ENCODE measurements at regions not wholly inside any gene's neighbourhood (a gene's known extent, or its start where the extent isn't known, plus 50 kb on each side); places are given as distances from the start of the nearest gene placed in this dataset.

DNA sequence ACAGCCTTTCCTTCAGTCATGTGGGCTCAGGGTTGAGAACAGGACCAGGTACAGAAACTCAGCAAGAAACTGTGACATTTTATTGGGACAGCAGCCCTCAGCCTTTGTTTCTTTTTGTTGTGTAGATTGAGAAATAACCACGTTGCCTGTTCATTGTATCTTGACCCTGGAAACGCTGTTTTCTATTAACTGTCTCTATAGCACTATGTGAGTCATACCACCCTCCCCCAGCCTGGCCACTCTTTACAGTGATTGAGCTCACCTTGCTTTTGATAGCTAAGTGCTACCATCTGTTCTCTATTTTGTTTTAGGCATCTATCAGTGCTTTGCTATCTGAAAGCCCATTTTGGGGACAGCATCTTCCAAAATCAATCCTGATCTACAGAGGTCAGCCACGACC, 127.9 kb downstream of the CD47 start:
- Mint-ChIP-seq H3K27ac (no peak overlapping the region), H3K4me1 (ENCODE audit: low read depth in 2 of 2) (peaks cover 5% of the 10 kb centered on the region in 2 donors), H3K4me3 (no peak overlapping the region), H3K9me3 (no peaks in the 10 kb centered on the region), H3K27me3 (no peaks in the 10 kb centered on the region), H3K36me3 (ENCODE audit: insufficient read depth) (no peaks in the 10 kb centered on the region)
- no peak for DNase-seq
- no peak for ATAC-seq (replicated peaks)

DNA sequence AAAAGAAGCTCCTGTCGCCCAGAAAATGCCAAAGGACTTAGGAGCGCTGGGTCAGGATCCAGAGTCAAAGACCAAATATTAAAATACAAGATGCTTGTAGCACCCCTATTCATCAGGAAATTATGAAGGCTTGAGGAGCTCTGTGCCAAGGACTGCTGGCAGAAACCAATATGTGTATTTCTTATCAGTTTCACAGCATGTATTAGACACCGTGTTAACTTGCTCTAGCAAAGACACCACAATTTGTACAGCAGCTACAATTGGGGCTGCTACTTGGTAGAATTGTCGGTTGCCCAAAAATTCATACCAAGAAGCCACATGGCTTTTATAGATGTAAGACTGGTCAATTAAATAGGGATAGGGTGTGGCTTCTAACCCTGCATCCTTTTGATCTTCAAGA, 128.8 kb downstream of the CD47 start:
- Mint-ChIP-seq H3K4me1 (ENCODE audit: low read depth in 2 of 2) (peaks cover 5% of the 10 kb centered on the region in 2 donors), H3K9me3 (no peaks in the 10 kb centered on the region), H3K36me3 (ENCODE audit: insufficient read depth) (no peaks in the 10 kb centered on the region), H3K27me3 (no peaks in the 10 kb centered on the region), H3K4me3 (no peak overlapping the region), H3K27ac (no peak overlapping the region)
- DNase-seq (no peak), ATAC-seq (replicated peaks) (no peak)

DNA sequence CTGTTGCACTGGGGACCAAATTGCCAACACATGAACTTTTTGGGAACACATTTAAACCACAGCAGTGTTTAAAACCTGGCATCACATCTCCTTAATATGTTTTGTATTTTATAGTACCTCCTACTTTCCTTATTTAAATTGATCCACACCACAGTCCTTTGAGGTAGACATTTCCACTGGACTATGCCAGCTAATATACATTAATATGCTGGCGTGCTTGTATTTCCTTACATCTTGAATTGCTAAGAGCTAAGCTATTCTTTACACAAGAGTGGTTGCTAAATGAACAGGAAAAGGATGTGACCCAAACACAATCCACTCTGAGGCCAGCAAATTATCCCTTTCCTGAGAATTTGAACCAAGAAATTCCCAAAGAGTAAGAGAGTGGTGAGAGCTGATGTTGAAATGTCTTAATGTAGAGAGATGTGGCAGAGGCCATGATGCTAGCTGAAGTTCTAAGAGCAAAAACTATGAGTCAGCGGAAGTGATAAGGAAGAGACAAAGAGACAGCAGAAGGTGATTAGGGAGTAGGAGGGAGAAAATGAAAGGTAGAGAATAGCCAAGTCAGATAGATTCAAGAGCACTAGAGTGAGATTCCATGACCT, 131.2 kb downstream of the CD47 start:
- Mint-ChIP-seq H3K9me3 (no peaks in the 10 kb centered on the region), H3K36me3 (ENCODE audit: insufficient read depth) (no peaks in the 10 kb centered on the region), H3K4me1 (ENCODE audit: low read depth in 2 of 2) (peaks cover 7 to 14% of the 10 kb centered on the region in 2 donors), H3K27ac (no peak overlapping the region), H3K4me3 (no peak overlapping the region), H3K27me3 (no peaks in the 10 kb centered on the region)
- ATAC-seq (replicated peaks) (no peak), DNase-seq (no peak)

DNA sequence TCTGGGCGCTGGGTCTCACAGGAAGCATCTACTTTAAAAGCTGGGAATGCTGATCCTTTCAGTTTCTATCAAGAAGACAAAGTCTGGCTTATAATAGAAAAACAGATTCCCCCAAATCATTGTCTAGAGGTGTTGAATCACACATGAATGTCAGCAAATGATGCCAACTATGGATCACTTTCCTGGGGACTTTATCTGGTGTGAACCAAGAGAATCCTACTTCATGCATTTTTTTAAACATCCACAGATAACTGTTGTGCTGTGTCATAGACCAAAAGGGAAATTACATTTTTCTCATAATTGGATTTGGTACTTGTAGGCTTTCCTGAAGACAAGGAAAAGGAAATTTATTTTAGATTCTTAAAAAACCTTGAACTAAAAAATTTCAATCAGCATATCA, 132.7 kb downstream of the CD47 start:
- H3K36me3 Mint-ChIP-seq (ENCODE audit: insufficient read depth): no peaks in the 10 kb centered on the region
- no peak overlapping the region for H3K27ac Mint-ChIP-seq
- no peaks in the 10 kb centered on the region for H3K9me3 Mint-ChIP-seq
- ATAC-seq (replicated peaks): no peak
- peaks cover 17 to 28% of the 10 kb centered on the region in 2 donors for H3K4me1 Mint-ChIP-seq (ENCODE audit: low read depth in 2 of 2)
- DNase-seq: no peak
- H3K4me3 Mint-ChIP-seq: no peak overlapping the region
- H3K27me3 Mint-ChIP-seq: no peaks in the 10 kb centered on the region

DNA sequence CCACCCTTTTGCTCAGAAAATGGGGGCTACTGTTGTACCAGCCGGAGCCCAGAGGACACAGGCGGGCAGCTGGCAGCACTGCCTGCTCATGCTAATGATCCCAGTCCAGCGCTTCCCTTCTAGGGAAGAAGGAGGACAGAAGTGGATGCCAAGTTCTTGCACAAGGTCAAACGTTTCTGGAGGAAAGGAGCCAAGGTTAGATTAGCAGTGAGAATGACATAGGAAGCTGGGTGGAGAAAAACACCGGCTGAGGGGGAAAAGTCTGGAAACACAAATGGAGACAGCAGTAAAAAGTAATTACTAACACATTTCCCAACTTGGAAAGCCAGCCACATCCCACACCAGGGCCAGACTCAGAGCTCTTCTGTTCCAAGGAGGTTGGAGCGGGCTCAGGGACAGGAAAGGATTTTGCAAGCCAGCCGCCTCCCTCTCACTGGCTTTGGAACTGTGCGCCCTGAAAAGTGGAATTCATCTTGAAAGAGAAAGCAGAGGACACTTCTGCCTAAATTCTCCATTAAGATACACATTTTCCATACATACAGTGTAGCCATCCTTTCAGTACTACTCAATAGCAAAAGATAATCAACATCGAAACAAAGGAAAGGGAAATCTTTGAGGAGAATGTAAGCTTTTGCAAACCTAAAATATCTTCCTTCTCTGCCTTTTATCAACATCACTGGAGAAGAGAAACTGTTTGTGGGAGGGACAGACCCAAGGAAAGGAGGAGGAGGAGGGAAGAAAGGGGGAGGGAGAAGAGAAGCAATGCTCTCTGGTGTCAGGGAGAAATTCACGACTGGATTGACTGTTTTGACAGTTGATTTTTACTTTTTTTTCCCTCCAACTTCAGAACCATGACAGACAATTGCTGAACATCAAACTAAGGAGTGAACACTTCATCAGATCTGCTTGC, 133.6 kb downstream of the CD47 start:
- Mint-ChIP-seq H3K4me3 (no peak overlapping the region), H3K36me3 (ENCODE audit: insufficient read depth) (no peaks in the 10 kb centered on the region), H3K4me1 (ENCODE audit: low read depth in 2 of 2) (peaks cover 19 to 30% of the 10 kb centered on the region in 2 donors), H3K27me3 (no peaks in the 10 kb centered on the region), H3K9me3 (no peaks in the 10 kb centered on the region), H3K27ac (no peak overlapping the region)
- ATAC-seq (replicated peaks) (no peak), DNase-seq (no peak)

DNA sequence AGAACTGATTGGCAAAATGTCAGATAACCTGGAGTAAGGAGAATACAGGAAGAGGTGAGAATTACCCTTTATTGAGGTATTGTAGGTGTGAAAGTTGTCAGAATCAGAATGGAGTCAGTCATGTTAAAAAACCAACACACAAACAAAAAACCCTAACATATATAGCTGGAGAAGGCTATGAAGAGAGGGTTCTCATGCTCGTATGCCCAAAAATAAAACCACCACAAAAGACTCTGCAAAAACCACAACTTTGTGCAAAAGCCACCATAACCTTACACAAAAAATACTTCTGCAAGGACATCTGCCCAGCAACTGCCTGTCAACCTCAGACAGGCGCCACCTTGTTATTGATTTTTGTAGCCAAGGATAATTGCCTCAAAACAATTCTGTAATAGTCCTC, 136.0 kb downstream of the CD47 start:
- H3K4me3 Mint-ChIP-seq: no peak overlapping the region

DNA sequence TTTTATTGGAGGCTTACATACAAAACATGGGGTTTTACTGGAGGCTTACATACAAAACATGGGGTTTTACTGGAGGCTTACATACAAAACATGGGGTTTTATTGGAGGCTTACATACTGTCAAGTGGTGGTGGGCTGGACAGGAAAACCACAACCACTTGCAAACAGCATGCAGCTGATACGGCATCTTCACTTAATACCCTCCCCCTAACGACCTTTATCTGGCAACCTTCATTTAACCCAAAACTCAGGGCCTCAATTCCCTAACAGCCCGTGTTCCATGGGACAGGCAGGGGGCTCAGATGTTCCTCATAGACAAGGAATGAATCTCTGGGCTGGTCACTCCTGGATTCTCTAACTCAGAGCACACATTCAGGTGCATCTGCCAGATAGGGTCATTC, 137.1 kb downstream of the CD47 start:
- ATAC-seq (replicated peaks): peak; percentile 45
- Mint-ChIP-seq H3K4me3 (peak overlapping the region; percentile 49 to 50), H3K36me3 (ENCODE audit: insufficient read depth) (no peaks in the 10 kb centered on the region), H3K27me3 (no peaks in the 10 kb centered on the region), H3K27ac (peak overlapping the region; percentile 55 to 62), H3K9me3 (no peaks in the 10 kb centered on the region), H3K4me1 (ENCODE audit: low read depth in 2 of 2) (peaks cover 19 to 30% of the 10 kb centered on the region in 2 donors)
- DNase-seq: no peak

More for the DNA sequence above, 136.0 kb downstream of the CD47 start:
- Mint-ChIP-seq H3K36me3 (ENCODE audit: insufficient read depth) (no peaks in the 10 kb centered on the region), H3K4me1 (ENCODE audit: low read depth in 2 of 2) (peaks cover 19 to 30% of the 10 kb centered on the region in 2 donors), H3K27me3 (no peaks in the 10 kb centered on the region), H3K9me3 (no peaks in the 10 kb centered on the region), H3K27ac (peak overlapping the region in 1 of 2 donors; percentile 61)
- DNase-seq: peak in 1 of 3 experiments; percentile 6
- ATAC-seq (replicated peaks): peak; percentile 76

DNA sequence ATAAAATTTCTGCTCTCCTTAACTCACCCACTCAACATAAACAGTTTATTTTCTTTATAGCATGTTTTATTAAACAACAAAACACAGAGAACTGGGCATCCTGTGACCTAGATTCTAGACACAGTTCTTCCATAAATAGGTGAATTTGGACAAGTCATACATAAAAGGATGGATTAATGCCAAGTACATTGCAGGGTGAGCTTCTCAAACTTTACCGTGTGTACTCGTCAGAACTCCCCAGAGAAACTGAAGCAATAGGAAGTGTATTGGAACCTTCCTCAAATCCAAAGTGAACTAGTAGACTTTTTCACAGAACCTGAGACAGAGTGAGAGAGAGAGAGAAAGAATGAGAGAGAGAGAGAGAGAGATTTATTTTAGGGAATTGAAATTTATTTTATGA, 139.7 kb downstream of the CD47 start:
- no peak overlapping the region for H3K27ac Mint-ChIP-seq
- no peaks in the 10 kb centered on the region for H3K36me3 Mint-ChIP-seq (ENCODE audit: insufficient read depth)
- no peaks in the 10 kb centered on the region for H3K9me3 Mint-ChIP-seq
- ATAC-seq (replicated peaks): no peak
- H3K4me3 Mint-ChIP-seq: no peak overlapping the region
- no peak for DNase-seq
- peaks cover 17 to 26% of the 10 kb centered on the region in 2 donors for H3K4me1 Mint-ChIP-seq (ENCODE audit: low read depth in 2 of 2)
- H3K27me3 Mint-ChIP-seq: no peaks in the 10 kb centered on the region

DNA sequence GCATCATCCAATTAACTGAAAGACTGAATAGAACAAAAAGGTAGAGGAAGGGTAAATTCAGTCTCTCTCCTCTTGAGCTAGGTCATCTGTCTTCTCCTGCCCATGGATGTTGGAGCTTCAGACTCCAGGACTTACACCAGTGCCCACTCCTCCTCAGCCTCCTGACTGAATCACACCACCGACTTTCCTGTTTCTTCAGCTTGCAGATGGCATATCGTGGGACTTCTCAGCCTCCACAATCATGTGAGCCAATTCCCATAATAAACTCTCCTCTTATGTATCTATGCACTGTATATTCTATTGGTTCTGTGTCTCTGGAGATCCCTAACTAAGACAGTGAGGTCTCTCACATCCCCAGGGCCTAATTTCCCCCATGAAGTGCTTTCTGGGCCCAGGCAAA, 140.4 kb downstream of the CD47 start:
- DNase-seq (no peak), ATAC-seq (replicated peaks) (no peak)
- peaks cover 17 to 24% of the 10 kb centered on the region in 2 donors for H3K4me1 Mint-ChIP-seq (ENCODE audit: low read depth in 2 of 2)
- H3K27ac Mint-ChIP-seq: no peak overlapping the region
- no peak overlapping the region for H3K4me3 Mint-ChIP-seq
- no peaks in the 10 kb centered on the region for H3K27me3 Mint-ChIP-seq
- H3K36me3 Mint-ChIP-seq (ENCODE audit: insufficient read depth): no peaks in the 10 kb centered on the region
- H3K9me3 Mint-ChIP-seq: no peaks in the 10 kb centered on the region

DNA sequence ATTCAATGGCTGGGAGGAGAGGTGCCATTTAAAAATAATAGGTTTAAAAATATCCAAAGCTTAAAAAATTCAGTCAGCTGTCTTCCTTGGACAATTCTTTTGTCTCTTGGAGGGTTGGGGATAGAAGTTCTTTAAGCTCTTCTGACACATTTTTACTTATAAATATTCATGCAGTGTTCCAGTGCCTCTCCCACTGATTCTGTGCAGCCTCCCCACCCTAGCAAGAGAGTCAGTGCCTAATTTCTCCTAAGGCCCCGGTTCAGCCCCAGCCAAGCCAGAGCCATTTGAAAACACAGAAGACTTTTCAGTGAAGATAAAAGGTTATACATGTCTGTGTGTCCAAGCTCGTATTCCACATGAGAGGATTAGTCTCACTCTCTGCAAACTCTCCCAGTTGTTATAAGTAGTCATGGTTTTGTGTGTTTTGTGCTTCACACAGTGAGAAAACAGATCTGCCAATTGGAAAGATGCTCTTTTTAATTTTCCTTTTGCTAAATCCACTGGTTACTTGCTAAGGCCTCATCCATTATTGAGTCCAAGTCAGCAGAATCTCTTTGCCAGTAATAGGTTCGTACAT, 141.3 kb downstream of the CD47 start:
- no peak overlapping the region for H3K27ac Mint-ChIP-seq
- DNase-seq (no peak), ATAC-seq (replicated peaks) (no peak)
- H3K4me3 Mint-ChIP-seq: no peak overlapping the region
- no peaks in the 10 kb centered on the region for H3K9me3 Mint-ChIP-seq
- H3K4me1 Mint-ChIP-seq (ENCODE audit: low read depth in 2 of 2): peaks cover 10 to 14% of the 10 kb centered on the region in 2 donors
- no peaks in the 10 kb centered on the region for H3K27me3 Mint-ChIP-seq
- no peaks in the 10 kb centered on the region for H3K36me3 Mint-ChIP-seq (ENCODE audit: insufficient read depth)

DNA sequence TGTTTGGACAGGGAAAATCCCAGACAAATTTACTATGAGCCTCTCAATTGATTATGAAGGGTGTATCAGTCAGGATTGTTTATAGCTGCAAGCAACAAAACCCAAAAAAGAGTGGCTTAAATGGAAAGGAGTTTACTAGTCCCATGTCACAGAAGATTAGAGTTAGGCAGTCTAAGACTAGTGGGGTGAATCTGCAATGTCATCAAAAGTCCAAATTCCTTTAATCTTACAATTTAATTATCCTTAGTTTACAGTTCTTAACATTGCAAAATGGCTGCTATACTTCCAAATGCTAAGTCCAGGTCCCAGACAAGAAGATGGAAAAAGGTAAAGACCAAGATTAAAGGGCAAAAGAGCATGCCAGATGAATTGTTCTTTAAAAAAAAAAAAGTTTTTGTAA, 143.6 kb downstream of the CD47 start:
- H3K4me3 Mint-ChIP-seq: no peak overlapping the region
- no peaks in the 10 kb centered on the region for H3K36me3 Mint-ChIP-seq (ENCODE audit: insufficient read depth)
- H3K9me3 Mint-ChIP-seq: no peaks in the 10 kb centered on the region
- peaks cover 4 to 7% of the 10 kb centered on the region in 2 donors for H3K4me1 Mint-ChIP-seq (ENCODE audit: low read depth in 2 of 2)
- H3K27ac Mint-ChIP-seq: no peak overlapping the region
- ATAC-seq (replicated peaks) (no peak), DNase-seq (no peak)
- no peaks in the 10 kb centered on the region for H3K27me3 Mint-ChIP-seq

DNA sequence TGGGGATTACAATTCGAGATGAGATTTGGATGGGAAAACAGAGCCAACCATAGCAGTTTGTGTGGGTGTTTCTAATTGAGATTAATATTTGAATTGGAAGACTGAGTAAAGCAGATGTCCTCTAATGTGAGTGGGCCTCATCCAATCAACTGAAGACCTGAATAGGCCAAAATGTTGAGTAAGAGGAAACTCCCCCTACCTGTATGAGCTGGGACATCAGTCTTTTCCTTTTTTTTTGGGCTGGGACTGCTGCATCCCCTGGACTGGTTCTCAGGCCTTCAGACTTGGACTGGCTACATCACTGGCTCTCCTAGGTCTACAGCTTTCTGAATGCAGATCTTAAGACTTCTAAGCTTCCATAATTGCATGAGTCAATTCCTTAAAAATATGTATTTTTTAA, 144.1 kb downstream of the CD47 start:
- no peaks in the 10 kb centered on the region for H3K9me3 Mint-ChIP-seq
- peaks cover 7 to 12% of the 10 kb centered on the region in 2 donors for H3K4me1 Mint-ChIP-seq (ENCODE audit: low read depth in 2 of 2)
- no peak overlapping the region for H3K27ac Mint-ChIP-seq
- ATAC-seq (replicated peaks): no peak
- H3K36me3 Mint-ChIP-seq (ENCODE audit: insufficient read depth): no peaks in the 10 kb centered on the region
- no peaks in the 10 kb centered on the region for H3K27me3 Mint-ChIP-seq
- DNase-seq: no peak
- H3K4me3 Mint-ChIP-seq: no peak overlapping the region

DNA sequence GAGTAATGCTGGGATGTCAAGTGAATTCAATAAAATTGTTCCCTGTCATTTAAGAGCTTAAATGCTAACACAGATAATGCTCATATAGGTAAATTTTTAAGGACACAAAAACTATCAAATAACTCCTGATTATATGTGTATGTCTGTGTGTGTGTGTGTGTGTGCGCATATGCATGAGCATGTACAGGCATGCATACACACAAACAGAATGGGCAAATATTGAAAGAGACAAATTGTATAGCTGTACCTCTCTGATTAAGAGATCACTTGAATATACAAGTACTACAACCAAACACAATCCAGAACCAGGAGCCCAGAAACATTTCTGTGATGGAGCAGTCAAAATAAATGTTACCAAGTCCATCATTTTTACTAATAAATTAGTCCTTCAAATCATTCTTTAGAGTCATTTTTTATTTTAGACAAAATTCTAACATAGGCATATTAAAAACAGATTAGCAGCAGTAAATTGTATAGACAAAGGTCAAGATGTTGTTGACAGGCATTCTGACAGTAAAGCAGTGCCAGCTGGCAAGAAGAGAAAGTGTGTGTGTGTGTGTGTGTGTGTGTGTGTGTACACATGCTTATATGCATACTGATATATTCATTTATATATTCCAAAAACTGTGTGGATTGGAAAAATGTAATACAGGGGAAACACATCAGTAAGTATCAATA, 145.3 kb downstream of the CD47 start:
- no peaks in the 10 kb centered on the region for H3K9me3 Mint-ChIP-seq
- no peak for DNase-seq
- H3K27me3 Mint-ChIP-seq: no peaks in the 10 kb centered on the region
- H3K27ac Mint-ChIP-seq: no peak overlapping the region
- no peak overlapping the region for H3K4me3 Mint-ChIP-seq
- peaks cover 7 to 15% of the 10 kb centered on the region in 2 donors for H3K4me1 Mint-ChIP-seq (ENCODE audit: low read depth in 2 of 2)
- no peaks in the 10 kb centered on the region for H3K36me3 Mint-ChIP-seq (ENCODE audit: insufficient read depth)
- no peak for ATAC-seq (replicated peaks)
